AG09309 (cell line): ENCODE measurements at regions not wholly inside any gene's neighbourhood (a gene's known extent, or its start where the extent isn't known, plus 50 kb on each side); places are given as distances from the start of the nearest gene placed in this dataset.

Source experiments
- DNase-seq: peaks from one replicate; pipeline ENCODE4 v3.0.0-alpha.2; 2010; ENCODE audit warnings: low read depth
- H3K4me3 ChIP-seq: 2 replicates; pipeline ENCODE4 v1.5.1; 2011; ENCODE audit warnings: mild to moderate bottlenecking, low read depth, low read length, moderate library complexity; ENCODE audit not compliant: control insufficient read depth
- CTCF ChIP-seq: IDR thresholded peaks from 2 replicates; pipeline ENCODE4 v1.5.1; 2011; ENCODE audit warnings: mild to moderate bottlenecking, low read depth, low read length, inconsistent platforms; ENCODE audit not compliant: insufficient read depth, control insufficient read depth; ENCODE audit errors: missing control alignments

GRCh38 chr6:147664092-147664491 is 155.6 kb downstream of the SAMD5 start:
- no peak for TF ChIP-seq CTCF
- DNase-seq: no peak
- no peak overlapping the region for H3K4me3 ChIP-seq

GRCh38 chr6:147666255-147666654 is 157.8 kb downstream of the SAMD5 start:
- no peak for TF ChIP-seq CTCF
- no peak overlapping the region for H3K4me3 ChIP-seq
- no peak for DNase-seq

GRCh38 chr6:147667082-147667481 is 158.6 kb downstream of the SAMD5 start:
- no peak overlapping the region for H3K4me3 ChIP-seq
- TF ChIP-seq CTCF: no peak
- no peak for DNase-seq

GRCh38 chr6:147674099-147674498 is 165.6 kb downstream of the SAMD5 start:
- H3K4me3 ChIP-seq: no peak overlapping the region
- TF ChIP-seq CTCF: no peak
- no peak for DNase-seq

- DNase-seq: no peak
- H3K4me3 ChIP-seq: no peak overlapping the region
- TF ChIP-seq CTCF: no peak
Measured at GRCh38 chr6:147674794-147675193, 166.3 kb downstream of the SAMD5 start.

GRCh38 chr6:147675281-147675680 is 166.8 kb downstream of the SAMD5 start:
- DNase-seq: no peak
- H3K4me3 ChIP-seq: no peak overlapping the region
- TF ChIP-seq CTCF: no peak
